AG09309 (cell line): ENCODE measurements at regions not wholly inside any gene's neighbourhood (a gene's known extent, or its start where the extent isn't known, plus 50 kb on each side); places are given as distances from the start of the nearest gene placed in this dataset.

Experiments
- DNase-seq: peaks from one replicate; pipeline ENCODE4 v3.0.0-alpha.2; 2010; ENCODE audit warnings: low read depth
- H3K4me3 ChIP-seq: 2 replicates; pipeline ENCODE4 v1.5.1; 2011; ENCODE audit warnings: mild to moderate bottlenecking, low read depth, low read length, moderate library complexity; ENCODE audit not compliant: control insufficient read depth
- TF ChIP-seq, protein P1 (sequence below): IDR thresholded peaks from 2 replicates; pipeline ENCODE4 v1.5.1; 2011; ENCODE audit warnings: mild to moderate bottlenecking, low read depth, low read length, inconsistent platforms; ENCODE audit not compliant: insufficient read depth, control insufficient read depth; ENCODE audit errors: missing control alignments

DNA sequence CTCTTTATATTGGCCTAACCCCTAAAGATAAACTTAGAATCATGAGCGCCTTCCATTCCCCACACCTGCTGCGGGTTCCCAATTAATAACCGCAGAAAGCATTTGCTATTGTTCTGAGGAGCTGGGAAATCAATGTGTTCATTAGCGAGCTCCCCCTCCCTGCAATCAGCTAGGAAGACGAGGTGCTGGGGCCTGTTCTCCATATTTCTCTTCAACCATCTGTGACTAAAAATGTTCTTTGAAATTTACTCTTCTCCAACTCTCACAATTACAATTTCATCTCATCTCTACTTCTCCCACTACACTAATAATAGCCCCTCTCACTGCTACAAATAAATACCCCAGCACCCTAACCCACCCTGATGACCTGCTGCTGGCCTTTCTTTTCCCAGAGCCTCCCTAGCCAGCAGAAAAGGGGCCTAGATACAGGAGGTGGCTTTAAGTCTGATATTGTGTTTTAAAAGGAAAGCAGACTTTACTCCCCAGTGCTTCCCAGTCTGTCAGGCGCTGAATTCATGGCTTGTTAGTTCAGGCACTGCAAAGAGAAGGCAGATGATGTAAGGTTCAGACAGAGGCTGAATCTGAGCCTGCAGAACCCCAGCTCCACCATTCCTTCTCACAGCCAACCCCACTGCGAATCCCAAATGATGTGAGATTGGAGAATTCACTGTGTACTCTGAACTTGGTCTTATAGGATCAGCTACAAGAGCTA is 477.5 kb upstream of the DAB1 start:
- H3K4me3 ChIP-seq = no peak overlapping the region
- no peak for DNase-seq
- TF ChIP-seq, protein P1, sequence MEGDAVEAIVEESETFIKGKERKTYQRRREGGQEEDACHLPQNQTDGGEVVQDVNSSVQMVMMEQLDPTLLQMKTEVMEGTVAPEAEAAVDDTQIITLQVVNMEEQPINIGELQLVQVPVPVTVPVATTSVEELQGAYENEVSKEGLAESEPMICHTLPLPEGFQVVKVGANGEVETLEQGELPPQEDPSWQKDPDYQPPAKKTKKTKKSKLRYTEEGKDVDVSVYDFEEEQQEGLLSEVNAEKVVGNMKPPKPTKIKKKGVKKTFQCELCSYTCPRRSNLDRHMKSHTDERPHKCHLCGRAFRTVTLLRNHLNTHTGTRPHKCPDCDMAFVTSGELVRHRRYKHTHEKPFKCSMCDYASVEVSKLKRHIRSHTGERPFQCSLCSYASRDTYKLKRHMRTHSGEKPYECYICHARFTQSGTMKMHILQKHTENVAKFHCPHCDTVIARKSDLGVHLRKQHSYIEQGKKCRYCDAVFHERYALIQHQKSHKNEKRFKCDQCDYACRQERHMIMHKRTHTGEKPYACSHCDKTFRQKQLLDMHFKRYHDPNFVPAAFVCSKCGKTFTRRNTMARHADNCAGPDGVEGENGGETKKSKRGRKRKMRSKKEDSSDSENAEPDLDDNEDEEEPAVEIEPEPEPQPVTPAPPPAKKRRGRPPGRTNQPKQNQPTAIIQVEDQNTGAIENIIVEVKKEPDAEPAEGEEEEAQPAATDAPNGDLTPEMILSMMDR = no peak

DNA sequence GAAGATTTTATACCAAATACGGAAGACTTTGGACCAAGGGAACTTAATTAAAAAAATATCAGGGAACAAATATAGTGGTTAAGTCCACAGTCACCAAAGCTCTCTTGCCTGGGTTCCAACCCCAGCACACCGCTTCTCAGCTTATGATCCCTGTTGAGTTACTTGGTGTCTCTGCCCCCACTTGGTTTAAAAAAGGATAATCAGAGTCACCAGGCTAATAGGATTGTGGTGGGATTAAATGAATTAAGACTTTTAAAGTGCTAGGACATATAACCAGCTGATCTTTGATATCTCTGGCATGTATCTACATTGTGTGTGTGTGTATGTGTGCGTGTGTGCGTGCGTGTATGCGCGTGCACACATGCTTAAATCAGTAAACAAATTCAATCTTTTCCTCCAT is 474.7 kb upstream of the DAB1 start:
- TF ChIP-seq, protein P1 = no peak
- no peak overlapping the region for H3K4me3 ChIP-seq
- no peak for DNase-seq

DNA sequence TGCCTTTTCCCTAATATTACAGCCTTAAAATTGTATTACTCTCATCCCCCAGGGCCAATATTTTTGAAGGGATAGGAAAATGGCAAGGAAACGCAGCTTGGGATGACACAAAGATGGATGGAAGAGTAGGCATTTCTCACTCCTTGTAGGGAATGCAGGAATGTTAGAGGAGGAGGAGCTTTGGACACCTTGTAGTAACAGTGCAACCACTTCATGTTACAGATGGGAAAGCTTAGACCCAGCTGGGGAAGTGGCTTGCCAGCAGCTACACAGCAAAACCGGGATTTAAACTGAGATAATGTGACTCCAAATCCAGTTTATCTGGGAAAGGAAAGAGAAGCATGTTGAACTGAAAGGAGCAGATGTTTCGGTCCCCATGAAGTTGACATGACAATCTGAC is 473.7 kb upstream of the DAB1 start:
- DNase-seq = no peak
- TF ChIP-seq, protein P1 = no peak
- no peak overlapping the region for H3K4me3 ChIP-seq

DNA sequence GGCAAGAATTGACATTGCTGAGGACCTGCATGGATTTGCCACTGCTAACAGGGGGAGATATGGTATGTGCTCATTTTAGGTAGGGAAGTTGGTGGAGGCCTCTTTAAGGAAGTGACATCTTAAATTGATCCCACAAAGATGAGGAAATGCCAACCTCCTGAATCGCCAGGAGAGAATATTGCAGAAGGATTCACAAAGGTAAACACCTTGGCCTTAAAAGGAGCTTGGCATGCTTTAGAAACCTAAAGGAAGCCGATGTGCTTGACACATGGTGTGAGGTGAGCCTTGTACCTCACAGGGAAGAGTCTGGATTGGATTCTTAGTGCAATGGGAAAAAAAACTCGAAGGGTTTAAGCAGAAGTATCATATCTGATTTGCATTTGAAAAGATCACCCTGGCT is 470.5 kb upstream of the DAB1 start:
- no peak overlapping the region for H3K4me3 ChIP-seq
- no peak for DNase-seq
- TF ChIP-seq, protein P1 = no peak

DNA sequence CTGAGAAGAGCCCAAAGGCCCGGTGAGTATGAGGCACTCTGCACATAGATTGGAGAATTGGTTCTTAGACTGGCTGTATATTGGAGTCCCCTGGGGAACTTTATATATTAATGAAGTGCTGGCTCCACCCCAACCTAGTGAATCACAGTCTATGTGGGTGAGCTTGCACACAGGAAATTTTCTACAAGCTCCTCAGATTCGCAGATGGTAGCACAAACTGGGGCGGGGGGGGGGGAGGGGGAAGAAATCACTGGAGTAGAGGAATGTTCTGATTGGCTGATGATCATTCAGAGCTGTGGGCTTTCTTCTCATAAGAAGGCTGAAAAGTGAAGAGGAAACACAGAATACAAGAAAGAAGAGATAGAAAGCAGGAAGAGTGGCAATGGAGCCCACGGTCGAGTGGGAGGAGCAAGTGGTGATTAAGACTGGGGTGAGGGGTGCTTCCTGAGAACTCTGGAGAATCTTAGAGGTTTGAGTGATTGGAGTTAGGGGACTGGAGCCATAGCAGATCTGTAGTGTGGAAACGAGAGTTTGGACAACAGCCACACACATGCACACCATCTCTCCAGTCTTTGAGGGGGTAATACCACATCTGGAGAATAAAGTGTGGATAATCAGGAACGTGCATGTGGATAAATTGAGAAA is 465.9 kb upstream of the DAB1 start:
- TF ChIP-seq, protein P1 = no peak
- H3K4me3 ChIP-seq = no peak overlapping the region
- DNase-seq = no peak

DNA sequence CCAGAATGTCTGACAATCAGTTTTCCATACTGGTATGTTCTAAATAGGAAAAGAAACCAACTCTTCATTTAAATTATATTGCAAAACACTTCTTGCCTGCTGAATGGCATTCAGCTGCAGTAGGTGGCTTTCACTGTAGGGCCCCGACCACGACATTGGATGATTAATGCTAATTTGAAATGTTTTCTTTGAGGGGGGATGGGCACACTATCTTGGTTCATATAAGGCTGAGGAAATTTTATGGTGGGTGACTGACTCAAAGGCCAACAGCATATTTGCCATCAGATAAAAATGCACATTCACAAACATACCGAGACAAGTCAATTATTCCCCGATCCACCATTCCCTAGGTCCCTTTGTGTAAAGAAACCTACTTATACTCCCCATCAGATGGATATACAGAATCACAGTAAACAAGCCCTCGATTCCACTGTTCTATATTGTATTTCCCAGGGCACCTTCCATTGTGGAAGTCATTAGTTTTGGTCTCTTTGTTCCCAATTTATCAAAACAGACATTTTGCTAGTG is 464.2 kb upstream of the DAB1 start:
- TF ChIP-seq, protein P1 = no peak
- H3K4me3 ChIP-seq = no peak overlapping the region
- DNase-seq = no peak
